SK-N-MC (cell line): ENCODE measurements at regions not wholly inside any gene's neighbourhood (a gene's known extent, or its start where the extent isn't known, plus 50 kb on each side); places are given as distances from the start of the nearest gene placed in this dataset.
"Not testable (repeated sequence)": the region's sequence is repeated elsewhere in the genome, so short reads cannot be mapped to it uniquely, and the experiment has no call there.

Source experiments
- EZH2 ChIP-seq: fragments of 200-600 bp; sonication (generic); IDR thresholded peaks from one replicate; pipeline ENCODE4 v1.6.1; 2017; ENCODE audit warnings: antibody characterized with exemption
- FOXP2 ChIP-seq: optimal IDR thresholded peaks from 2 replicates; pipeline ENCODE3; 2011; ENCODE audit warnings: mild to moderate bottlenecking, moderate library complexity; ENCODE audit not compliant: insufficient read depth; ENCODE audit errors: extremely low read length, control extremely low read depth
- POLR2AphosphoS5 ChIP-seq: IDR thresholded peaks from 2 replicates; pipeline ENCODE4 v1.6.1; 2012; ENCODE audit warnings: mild to moderate bottlenecking, low read depth, low read length, borderline replicate concordance

GRCh38 chr18:39227769-39228168, 1662.2 kb upstream of the CELF4 start:
- not testable (repeated sequence) for TF ChIP-seq EZH2, POLR2AphosphoS5, FOXP2
